OCI-LY1 (cell line): ENCODE measurements at regions not wholly inside any gene's neighbourhood (a gene's known extent, or its start where the extent isn't known, plus 50 kb on each side); places are given as distances from the start of the nearest gene placed in this dataset.

ENCODE experiments used
- EZH2 ChIP-seq: fragments of 200-600 bp; sonication (generic), shearing (Covaris generic); IDR thresholded peaks from 2 replicates; pipeline ENCODE4 v1.8.0; 2017; ENCODE audit warnings: borderline replicate concordance, mixed run types, mild to moderate bottlenecking, antibody characterized with exemption, low read length, moderate library complexity, mixed read lengths
- TF ChIP-seq, protein P1 (sequence below): fragments of 200-600 bp; sonication (generic), shearing (Covaris generic); IDR thresholded peaks from 2 replicates; pipeline ENCODE4 v1.5.1; 2017; ENCODE audit warnings: mild to moderate bottlenecking, antibody characterized with exemption, low read length, moderate library complexity, mixed read lengths

DNA sequence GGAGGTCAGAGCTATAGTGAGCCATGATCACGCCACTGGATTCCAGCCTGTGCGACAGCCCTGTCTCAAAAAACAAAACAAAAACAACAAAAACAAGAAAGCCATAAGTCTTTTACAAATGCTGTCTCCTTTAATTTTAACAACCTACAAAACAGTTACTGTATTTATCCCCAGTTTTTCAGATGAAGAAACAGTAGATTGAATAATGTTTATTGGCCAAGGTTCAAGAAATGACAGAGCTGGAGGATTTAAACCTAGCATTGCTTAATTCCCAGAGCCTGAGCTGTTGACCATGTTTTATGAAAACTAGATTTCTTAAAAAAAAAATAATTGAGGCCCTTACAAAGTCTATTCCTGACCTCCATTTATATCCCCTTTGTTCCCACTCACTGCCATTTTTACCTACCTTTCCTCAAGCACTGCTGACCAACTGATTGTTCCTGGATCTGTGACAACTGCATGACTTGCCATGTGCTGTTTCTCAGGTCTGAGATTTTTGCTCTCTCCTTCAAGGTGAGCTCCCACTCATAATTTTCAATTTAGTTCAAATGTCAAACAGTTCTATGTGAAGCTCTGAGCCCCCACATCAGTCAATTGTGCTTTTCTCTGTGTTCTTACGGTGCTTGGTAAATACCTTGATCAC lies 140.8 kb downstream of the CHRM3 start:
- TF ChIP-seq, protein P1, sequence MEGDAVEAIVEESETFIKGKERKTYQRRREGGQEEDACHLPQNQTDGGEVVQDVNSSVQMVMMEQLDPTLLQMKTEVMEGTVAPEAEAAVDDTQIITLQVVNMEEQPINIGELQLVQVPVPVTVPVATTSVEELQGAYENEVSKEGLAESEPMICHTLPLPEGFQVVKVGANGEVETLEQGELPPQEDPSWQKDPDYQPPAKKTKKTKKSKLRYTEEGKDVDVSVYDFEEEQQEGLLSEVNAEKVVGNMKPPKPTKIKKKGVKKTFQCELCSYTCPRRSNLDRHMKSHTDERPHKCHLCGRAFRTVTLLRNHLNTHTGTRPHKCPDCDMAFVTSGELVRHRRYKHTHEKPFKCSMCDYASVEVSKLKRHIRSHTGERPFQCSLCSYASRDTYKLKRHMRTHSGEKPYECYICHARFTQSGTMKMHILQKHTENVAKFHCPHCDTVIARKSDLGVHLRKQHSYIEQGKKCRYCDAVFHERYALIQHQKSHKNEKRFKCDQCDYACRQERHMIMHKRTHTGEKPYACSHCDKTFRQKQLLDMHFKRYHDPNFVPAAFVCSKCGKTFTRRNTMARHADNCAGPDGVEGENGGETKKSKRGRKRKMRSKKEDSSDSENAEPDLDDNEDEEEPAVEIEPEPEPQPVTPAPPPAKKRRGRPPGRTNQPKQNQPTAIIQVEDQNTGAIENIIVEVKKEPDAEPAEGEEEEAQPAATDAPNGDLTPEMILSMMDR = no peak
- no peak for TF ChIP-seq EZH2
